HG02885 (cell line): ENCODE measurements at regions not wholly inside any gene's neighbourhood (a gene's known extent, or its start where the extent isn't known, plus 50 kb on each side); places are given as distances from the start of the nearest gene placed in this dataset.

ENCODE experiments used
- ATAC-seq: cut with Tn5 transposase; IDR thresholded peaks from one replicate; pipeline ENCODE4 v1.9.1; 2021; ENCODE audit warnings: mild to moderate bottlenecking; ENCODE audit not compliant: unreplicated experiment, poor library complexity

- ATAC-seq, result no peak
Measured at GRCh38 chr2:221657806-221658205, 85.7 kb upstream of the EPHA4 start.

- no peak for ATAC-seq
Measured at GRCh38 chr2:221655300-221655699, 83.2 kb upstream of the EPHA4 start.

GRCh38 chr2:221653182-221653581 is 81.1 kb upstream of the EPHA4 start:
- ATAC-seq, result no peak

- ATAC-seq, result no peak
Measured at GRCh38 chr2:221649051-221649775, 77.1 kb upstream of the EPHA4 start.

- ATAC-seq, result no peak
Measured at GRCh38 chr2:221642447-221642846, 70.3 kb upstream of the EPHA4 start.

GRCh38 chr2:221641181-221641871 is 69.2 kb upstream of the EPHA4 start:
- ATAC-seq, result no peak

- no peak for ATAC-seq
Measured at GRCh38 chr2:221640686-221641085, 68.6 kb upstream of the EPHA4 start.

- no peak for ATAC-seq
Measured at GRCh38 chr2:221637851-221638250, 65.7 kb upstream of the EPHA4 start.

GRCh38 chr2:221635949-221636348 is 63.8 kb upstream of the EPHA4 start:
- no peak for ATAC-seq

- no peak for ATAC-seq
Measured at GRCh38 chr2:221629468-221629867, 57.4 kb upstream of the EPHA4 start.

- ATAC-seq, result no peak
Measured at GRCh38 chr2:221624475-221624874, 52.4 kb upstream of the EPHA4 start.
